ENCODE measurements at regions not wholly inside any gene's neighbourhood (a gene's known extent, or its start where the extent isn't known, plus 50 kb on each side); places are given as distances from the start of the nearest gene placed in this dataset.

GRCh38 chr1:163444665-163445064 is 122.9 kb downstream of the NUF2 start:
- no peak for ATAC-seq
- no peaks in the 10 kb centered on the region for H3K4me1 ChIP-seq (ENCODE audit: low read depth)
- H3K4me3 ChIP-seq = no peak overlapping the region
- no peaks in the 10 kb centered on the region for H3K9me3 ChIP-seq
- no peak for DNase-seq
- H3K36me3 ChIP-seq (ENCODE audit: low read depth) = no peaks in the 10 kb centered on the region
- intact Hi-C loops (cut with DNase I, micrococcal nuclease) = no loop called here
- no peak for TF ChIP-seq CTCF (IDR thresholded peaks at IDR 0.05)

DNA sequence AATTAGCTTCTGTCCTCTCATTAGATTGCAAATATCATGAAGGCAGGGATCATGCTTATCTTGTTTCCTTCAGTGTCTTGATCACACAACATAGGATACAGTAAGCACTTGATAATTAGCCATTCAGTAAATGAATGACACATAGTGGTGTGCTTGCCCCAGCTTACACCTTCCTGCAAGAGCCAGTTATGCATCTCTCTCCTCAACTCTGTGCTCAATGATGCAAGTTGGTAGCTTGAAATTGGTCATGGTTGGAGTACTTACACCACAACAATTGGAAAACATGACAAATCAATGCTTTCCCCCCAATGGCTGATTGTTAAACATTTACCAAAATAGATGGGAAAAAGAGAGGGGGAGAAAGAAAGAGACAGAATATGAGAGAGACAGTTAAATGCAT is 129.2 kb downstream of the NUF2 start:
- no peaks in the 10 kb centered on the region for H3K9me3 ChIP-seq
- no peak overlapping the region for H3K4me3 ChIP-seq
- no peaks in the 10 kb centered on the region for H3K4me1 ChIP-seq (ENCODE audit: low read depth)
- intact Hi-C loops (cut with DNase I, micrococcal nuclease) = no loop called here
- no peak for TF ChIP-seq CTCF (IDR thresholded peaks at IDR 0.05)
- ATAC-seq = no peak
- no peak for DNase-seq
- H3K36me3 ChIP-seq (ENCODE audit: low read depth) = no peaks in the 10 kb centered on the region

DNA sequence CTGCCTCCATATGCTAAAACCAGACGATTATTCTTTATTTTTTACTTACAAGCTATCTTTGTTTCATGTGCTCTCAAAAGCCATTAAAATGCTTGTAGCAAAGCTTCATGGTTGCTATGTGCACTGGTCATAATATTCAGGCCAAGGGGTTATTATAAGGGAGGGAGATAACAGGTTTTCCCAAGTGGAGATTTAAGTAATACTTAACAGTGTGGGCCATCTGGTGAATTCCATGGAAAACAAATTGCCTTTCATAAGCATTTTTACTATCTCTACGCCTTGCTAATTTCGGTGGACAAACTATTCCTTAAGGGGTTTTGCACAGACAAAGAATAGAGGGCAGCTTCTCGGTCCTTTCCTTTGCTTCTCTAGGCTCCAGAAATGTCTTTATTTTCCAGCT is 137.8 kb downstream of the NUF2 start:
- no peak for TF ChIP-seq CTCF (IDR thresholded peaks at IDR 0.05)
- Histone ChIP-seq H3K4me3 (no peak overlapping the region), H3K9me3 (no peaks in the 10 kb centered on the region), H3K36me3 (ENCODE audit: low read depth) (no peaks in the 10 kb centered on the region), H3K4me1 (ENCODE audit: low read depth) (no peaks in the 10 kb centered on the region)
- ATAC-seq (no peak), DNase-seq (no peak)
- intact Hi-C loops (cut with DNase I, micrococcal nuclease) = no loop called here

GRCh38 chr1:163467289-163467688 is 145.5 kb downstream of the NUF2 start:
- ATAC-seq = no peak

DNA sequence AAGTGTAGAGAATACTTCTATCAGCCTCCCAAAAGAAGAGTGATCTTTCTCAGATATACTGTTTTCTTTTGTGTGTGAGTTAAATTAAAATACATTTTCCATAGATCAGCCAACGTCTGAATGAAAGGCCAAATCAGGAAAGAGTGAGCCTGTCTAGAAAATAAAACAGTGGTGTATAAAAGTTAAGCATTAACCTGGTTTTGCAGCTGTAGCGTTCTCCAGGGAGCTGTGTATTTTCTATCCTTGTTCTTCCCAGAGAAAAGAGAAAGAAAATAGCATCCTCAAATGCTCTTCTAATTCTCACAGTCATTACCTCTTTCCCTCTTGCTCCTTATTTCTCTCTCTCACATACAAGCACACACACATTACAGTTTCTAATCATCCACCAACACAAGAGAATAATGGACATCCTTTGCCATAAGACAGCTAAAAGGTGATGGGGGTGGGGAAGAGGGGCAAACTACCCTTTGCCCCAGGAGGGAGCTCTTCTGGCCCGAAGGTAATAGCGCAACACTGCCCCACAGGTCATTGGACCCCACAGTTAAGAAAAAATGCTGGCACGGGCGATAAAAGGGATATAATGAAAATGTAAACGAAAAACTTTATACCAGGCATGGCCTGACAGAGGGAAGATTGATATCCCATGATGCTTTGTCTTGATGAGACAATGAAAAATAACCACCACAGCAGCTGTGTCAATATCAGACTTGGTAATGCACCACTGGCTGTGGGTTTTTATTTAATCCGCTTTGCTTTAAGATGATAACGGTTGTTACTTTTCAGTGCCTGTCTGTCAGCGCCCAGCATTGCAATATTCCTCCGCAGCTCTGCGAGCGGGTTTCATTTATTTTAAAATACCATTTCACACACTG is 150.3 kb downstream of the NUF2 start:
- DNase-seq = peak in 1 of 3 donors; percentile 18
- Histone ChIP-seq H3K36me3 (ENCODE audit: low read depth) (no peaks in the 10 kb centered on the region), H3K4me3 (no peak overlapping the region), H3K9me3 (no peaks in the 10 kb centered on the region), H3K4me1 (ENCODE audit: low read depth) (peaks cover 15% of the 10 kb centered on the region)
- intact Hi-C loops (cut with DNase I, micrococcal nuclease) = no loop called here
- TF ChIP-seq CTCF (IDR thresholded peaks at IDR 0.05) = no peak
- ATAC-seq = peak; percentile 91

More at GRCh38 chr1:163467289-163467688, 145.5 kb downstream of the NUF2 start:
- no peak for DNase-seq
- no peaks in the 10 kb centered on the region for H3K36me3 ChIP-seq (ENCODE audit: low read depth)
- intact Hi-C loops (cut with DNase I, micrococcal nuclease) = no loop called here
- H3K9me3 ChIP-seq = no peaks in the 10 kb centered on the region
- TF ChIP-seq CTCF (IDR thresholded peaks at IDR 0.05) = no peak
- H3K4me1 ChIP-seq (ENCODE audit: low read depth) = peaks cover 5% of the 10 kb centered on the region
- no peak overlapping the region for H3K4me3 ChIP-seq
